Neural progenitor cell (in vitro differentiated cells): ENCODE measurements at regions not wholly inside any gene's neighbourhood (a gene's known extent, or its start where the extent isn't known, plus 50 kb on each side); places are given as distances from the start of the nearest gene placed in this dataset.
"Not testable (repeated sequence)": the region's sequence is repeated elsewhere in the genome, so short reads cannot be mapped to it uniquely, and the experiment has no call there.

Source experiments
- DNase-seq: peaks from one replicate; pipeline ENCODE4 v3.0.0-alpha.2; 2016; ENCODE audit warnings: low spot score
- H2AFZ ChIP-seq: fragments of 200-600 bp; sonication (generic); replicated peaks from 2 replicates; pipeline ENCODE4 v1.6.1; 2016; ENCODE audit warnings: antibody characterized with exemption
- H3F3A ChIP-seq: fragments of 200-600 bp; sonication (generic); 2 replicates; pipeline ENCODE4 v1.6.1; 2016; ENCODE audit warnings: antibody characterized with exemption, low read depth
- H3K27ac ChIP-seq: fragments of 200-600 bp; sonication (generic); 2 replicates; pipeline ENCODE4 v1.5.1; 2016; ENCODE audit warnings: mild to moderate bottlenecking
- H3K27me3 ChIP-seq: fragments of 200-600 bp; sonication (generic); 2 replicates; pipeline ENCODE4 v1.6.1; 2016; ENCODE audit warnings: mild to moderate bottlenecking, moderate library complexity
- H3K36me3 ChIP-seq: fragments of 200-600 bp; sonication (generic); 2 replicates; pipeline ENCODE4 v1.5.1; 2016
- H3K4me1 ChIP-seq: fragments of 200-600 bp; sonication (generic); 2 replicates; pipeline ENCODE4 v1.6.1; 2016; ENCODE audit warnings: mixed run types
- H3K4me2 ChIP-seq: fragments of 200-600 bp; sonication (generic); 2 replicates; pipeline ENCODE4 v1.6.1; 2016
- H3K4me3 ChIP-seq: fragments of 200-600 bp; sonication (generic); 2 replicates; pipeline ENCODE4 v1.5.1; 2016
- H3K79me2 ChIP-seq: fragments of 200-600 bp; sonication (generic); 2 replicates; pipeline ENCODE4 v1.6.1; 2016; ENCODE audit warnings: low read depth
- H3K9ac ChIP-seq: fragments of 200-600 bp; sonication (generic); 2 replicates; pipeline ENCODE4 v1.6.1; 2016
- H3K9me3 ChIP-seq: fragments of 200-600 bp; sonication (generic); 2 replicates; pipeline ENCODE4 v1.5.1; 2016; ENCODE audit warnings: low read depth
- H4K20me1 ChIP-seq: fragments of 200-600 bp; sonication (generic); 2 replicates; pipeline ENCODE4 v1.6.1; 2016; ENCODE audit warnings: low read depth
- H3K27ac Mint-ChIP-seq: 3 replicates; pipeline ENCODE4 v1.8.0; 2021; ENCODE audit warnings: mixed read lengths
- H3K27me3 Mint-ChIP-seq: 2 replicates; pipeline ENCODE4 v1.8.0; 2022; ENCODE audit warnings: low read depth, mild to moderate bottlenecking, inconsistent platforms, moderate library complexity, mixed read lengths; ENCODE audit not compliant: insufficient read depth
- H3K36me3 Mint-ChIP-seq: 3 replicates; pipeline ENCODE4 v1.8.0; 2021; ENCODE audit warnings: mixed read lengths
- H3K4me1 Mint-ChIP-seq: 3 replicates; pipeline ENCODE4 v1.8.0; 2021; ENCODE audit warnings: mixed read lengths
- H3K4me3 Mint-ChIP-seq: 3 replicates; pipeline ENCODE4 v1.8.0; 2021; ENCODE audit warnings: mild to moderate bottlenecking, moderate library complexity, mixed read lengths
- H3K9me3 Mint-ChIP-seq: 3 replicates; pipeline ENCODE4 v1.8.0; 2020; ENCODE audit warnings: mixed read lengths
- EZH2 ChIP-seq: fragments of 200-600 bp; sonication (generic); IDR thresholded peaks from 2 replicates; pipeline ENCODE4 v1.6.1; 2017; ENCODE audit warnings: antibody characterized with exemption, mild to moderate bottlenecking, moderate library complexity
- EZH2phosphoT487 ChIP-seq: fragments of 200-600 bp; sonication (generic); IDR thresholded peaks from 2 replicates; pipeline ENCODE4 v1.6.1; 2017; ENCODE audit warnings: antibody characterized with exemption
- TF ChIP-seq, protein P1 (sequence below): fragments of 200-600 bp; sonication (generic); IDR thresholded peaks from 2 replicates; pipeline ENCODE4 v1.5.1; 2017; ENCODE audit warnings: antibody characterized with exemption, mild to moderate bottlenecking

DNA sequence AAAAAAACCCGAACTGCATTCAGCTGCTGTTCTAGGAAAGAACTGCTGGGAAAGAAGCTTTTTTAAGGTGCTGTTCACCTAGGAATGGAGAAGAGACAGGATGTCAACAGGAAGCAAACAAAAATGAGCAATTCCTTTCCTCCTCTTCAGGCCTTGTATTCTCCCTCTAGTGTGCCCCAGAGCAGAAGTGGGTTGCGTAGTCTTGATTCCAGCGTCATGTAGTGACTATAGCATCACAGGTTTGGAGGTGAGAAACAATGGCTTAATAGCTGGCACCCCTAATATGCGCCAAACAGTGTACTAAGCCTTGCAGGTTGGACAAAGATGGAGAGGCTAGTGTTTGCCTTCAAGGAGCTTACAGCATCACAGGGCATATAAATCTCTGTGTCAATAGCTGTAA lies 146.3 kb upstream of the LCORL start:
- H3K27me3 Mint-ChIP-seq, result no peaks in the 10 kb centered on the region
- Histone ChIP-seq H3K9me3 (no peaks in the 10 kb centered on the region), H3K4me2 (no peak overlapping the region), H3K4me1 (no peaks in the 10 kb centered on the region), H3K9ac (no peak overlapping the region), H3K4me3 (no peak overlapping the region), H3K79me2 (no peaks in the 10 kb centered on the region), H3K27ac (no peak overlapping the region), H4K20me1 (no peaks in the 10 kb centered on the region), H2AFZ (no peak overlapping the region), H3F3A (no peaks in the 10 kb centered on the region), H3K27me3 (no peaks in the 10 kb centered on the region), H3K36me3 (no peaks in the 10 kb centered on the region)
- H3K9me3 Mint-ChIP-seq, result no peaks in the 10 kb centered on the region
- DNase-seq, result no peak
- H3K4me1 Mint-ChIP-seq, result no peaks in the 10 kb centered on the region
- TF ChIP-seq EZH2 (no peak), EZH2phosphoT487 (no peak)
- TF ChIP-seq, protein P1, sequence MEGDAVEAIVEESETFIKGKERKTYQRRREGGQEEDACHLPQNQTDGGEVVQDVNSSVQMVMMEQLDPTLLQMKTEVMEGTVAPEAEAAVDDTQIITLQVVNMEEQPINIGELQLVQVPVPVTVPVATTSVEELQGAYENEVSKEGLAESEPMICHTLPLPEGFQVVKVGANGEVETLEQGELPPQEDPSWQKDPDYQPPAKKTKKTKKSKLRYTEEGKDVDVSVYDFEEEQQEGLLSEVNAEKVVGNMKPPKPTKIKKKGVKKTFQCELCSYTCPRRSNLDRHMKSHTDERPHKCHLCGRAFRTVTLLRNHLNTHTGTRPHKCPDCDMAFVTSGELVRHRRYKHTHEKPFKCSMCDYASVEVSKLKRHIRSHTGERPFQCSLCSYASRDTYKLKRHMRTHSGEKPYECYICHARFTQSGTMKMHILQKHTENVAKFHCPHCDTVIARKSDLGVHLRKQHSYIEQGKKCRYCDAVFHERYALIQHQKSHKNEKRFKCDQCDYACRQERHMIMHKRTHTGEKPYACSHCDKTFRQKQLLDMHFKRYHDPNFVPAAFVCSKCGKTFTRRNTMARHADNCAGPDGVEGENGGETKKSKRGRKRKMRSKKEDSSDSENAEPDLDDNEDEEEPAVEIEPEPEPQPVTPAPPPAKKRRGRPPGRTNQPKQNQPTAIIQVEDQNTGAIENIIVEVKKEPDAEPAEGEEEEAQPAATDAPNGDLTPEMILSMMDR, result no peak
- no peak overlapping the region for H3K27ac Mint-ChIP-seq
- H3K36me3 Mint-ChIP-seq, result no peaks in the 10 kb centered on the region
- H3K4me3 Mint-ChIP-seq, result no peak overlapping the region

DNA sequence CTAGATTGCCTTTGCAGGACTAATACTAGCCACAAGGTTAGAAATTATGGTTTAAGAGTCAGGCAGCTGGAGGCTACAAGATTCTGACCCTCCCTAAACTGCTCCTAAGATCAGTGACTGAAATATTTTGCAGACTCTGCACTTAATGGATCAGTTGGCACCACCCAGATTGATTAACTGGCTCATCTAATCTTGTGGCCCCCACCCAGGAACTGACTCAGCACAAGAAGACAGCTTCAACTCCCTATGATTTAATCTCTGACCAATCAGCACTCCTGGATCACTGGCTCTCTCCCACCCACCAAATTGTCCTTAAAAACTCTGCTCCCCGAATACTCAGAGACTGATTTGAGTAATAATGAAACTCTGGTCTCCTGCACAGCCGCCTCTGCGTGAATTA lies 145.4 kb upstream of the LCORL start:
- H3K27ac Mint-ChIP-seq, result no peak overlapping the region
- no peak for DNase-seq
- TF ChIP-seq, protein P1, result no peak
- TF ChIP-seq EZH2phosphoT487 (no peak), EZH2 (no peak)
- no peaks in the 10 kb centered on the region for H3K36me3 Mint-ChIP-seq
- no peak overlapping the region for H3K4me3 ChIP-seq
- H3K79me2 ChIP-seq, result no peaks in the 10 kb centered on the region
- no peak overlapping the region for H2AFZ ChIP-seq
- H3K27me3 Mint-ChIP-seq, result no peaks in the 10 kb centered on the region
- H4K20me1 ChIP-seq, result no peaks in the 10 kb centered on the region
- no peak overlapping the region for H3K27ac ChIP-seq
- H3K9me3 ChIP-seq, result peaks cover 4% of the 10 kb centered on the region
- H3K27me3 ChIP-seq, result no peaks in the 10 kb centered on the region
- H3K4me1 ChIP-seq, result no peaks in the 10 kb centered on the region
- H3K9me3 Mint-ChIP-seq, result no peaks in the 10 kb centered on the region
- H3K4me2 ChIP-seq, result no peak overlapping the region
- H3K4me1 Mint-ChIP-seq, result no peaks in the 10 kb centered on the region
- H3K4me3 Mint-ChIP-seq, result no peak overlapping the region
- no peak overlapping the region for H3K9ac ChIP-seq
- H3F3A ChIP-seq, result no peaks in the 10 kb centered on the region
- H3K36me3 ChIP-seq, result no peaks in the 10 kb centered on the region

DNA sequence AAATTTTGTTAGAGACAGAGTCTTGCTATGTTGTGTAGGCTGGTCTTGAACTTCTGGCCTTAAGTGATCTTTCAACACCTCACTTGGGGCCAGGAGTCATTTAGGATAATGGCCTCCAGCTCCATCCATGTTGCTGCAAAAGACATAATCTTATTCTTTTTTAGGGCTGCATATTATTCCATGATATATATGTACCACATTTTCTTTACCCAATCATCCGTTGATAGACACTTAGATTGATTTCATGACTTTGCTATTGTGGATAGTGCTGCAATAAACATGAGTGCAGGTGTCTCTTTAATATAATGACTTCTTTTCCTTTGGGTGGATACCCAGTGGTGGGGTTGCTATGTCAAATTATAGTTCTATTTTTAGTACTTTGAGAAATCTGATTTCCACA lies 140.9 kb upstream of the LCORL start:
- Mint-ChIP-seq H3K27me3 (peaks cover 2% of the 10 kb centered on the region), H3K9me3 (no peaks in the 10 kb centered on the region), H3K4me1 (no peaks in the 10 kb centered on the region), H3K4me3 (no peak overlapping the region), H3K36me3 (no peaks in the 10 kb centered on the region), H3K27ac (no peak overlapping the region)
- H3K27ac ChIP-seq, result no peak overlapping the region
- no peak overlapping the region for H3K9ac ChIP-seq
- no peaks in the 10 kb centered on the region for H3K4me1 ChIP-seq
- H4K20me1 ChIP-seq, result no peaks in the 10 kb centered on the region
- H3K79me2 ChIP-seq, result no peaks in the 10 kb centered on the region
- H3K27me3 ChIP-seq, result no peaks in the 10 kb centered on the region
- DNase-seq, result no peak
- H3K36me3 ChIP-seq, result no peaks in the 10 kb centered on the region
- H3K9me3 ChIP-seq, result peaks cover 4% of the 10 kb centered on the region
- H3K4me2 ChIP-seq, result no peak overlapping the region
- TF ChIP-seq, protein P1, result no peak
- no peak for TF ChIP-seq EZH2
- TF ChIP-seq EZH2phosphoT487, result no peak
- no peak overlapping the region for H2AFZ ChIP-seq
- H3K4me3 ChIP-seq, result no peak overlapping the region
- H3F3A ChIP-seq, result no peaks in the 10 kb centered on the region

DNA sequence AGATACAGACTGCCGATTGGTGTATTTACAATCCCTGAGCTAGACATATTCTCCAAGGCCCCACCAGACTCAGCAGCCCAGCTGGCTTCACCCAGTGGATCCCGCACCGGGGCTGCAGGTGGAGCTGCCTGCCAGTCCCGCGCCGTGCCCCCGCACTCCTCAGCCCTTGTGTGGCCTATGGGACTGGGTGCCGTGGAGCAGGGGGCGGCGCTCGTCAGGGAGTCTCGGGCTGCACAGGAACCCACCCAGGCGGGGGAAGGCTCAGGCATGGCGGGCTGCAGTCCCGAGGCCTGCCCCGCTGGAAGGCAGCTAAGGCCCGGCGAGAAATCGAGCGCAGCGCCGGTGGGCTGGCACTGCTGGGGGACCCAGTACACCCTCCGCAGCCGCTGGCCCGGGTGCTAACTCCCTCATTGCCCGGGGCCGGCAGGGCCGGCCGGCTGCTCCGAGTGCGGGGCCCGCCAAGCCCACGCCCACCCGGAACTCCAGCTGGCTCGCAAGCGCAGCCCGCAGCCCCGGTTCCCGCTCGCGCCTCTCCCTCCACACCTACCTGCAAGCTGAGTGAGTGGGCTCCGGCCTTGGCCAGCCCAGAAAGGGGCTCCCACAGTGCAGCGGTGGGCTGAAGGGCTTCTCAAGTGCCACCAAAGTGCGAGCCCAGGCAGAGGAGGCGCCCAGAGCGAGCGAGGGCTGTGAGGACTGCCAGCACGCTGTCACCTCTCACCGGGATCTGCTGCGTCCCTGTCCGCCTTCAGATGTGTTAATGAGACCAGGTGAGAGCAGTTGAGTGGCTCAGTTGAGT lies 137.8 kb upstream of the LCORL start:
- H2AFZ ChIP-seq, result not testable (repeated sequence)

More for the DNA sequence above, 137.8 kb upstream of the LCORL start:
- H3K4me3 Mint-ChIP-seq, H3K27me3 Mint-ChIP-seq, H3K36me3 Mint-ChIP-seq, H3F3A ChIP-seq, H3K4me2 ChIP-seq, H3K4me1 Mint-ChIP-seq, H3K27ac ChIP-seq, H4K20me1 ChIP-seq, DNase-seq, H3K36me3 ChIP-seq, H3K4me3 ChIP-seq, H3K9me3 Mint-ChIP-seq, H3K4me1 ChIP-seq, H3K27ac Mint-ChIP-seq, H3K79me2 ChIP-seq, H3K9ac ChIP-seq, H3K27me3 ChIP-seq, H3K9me3 ChIP-seq: not testable (repeated sequence)
